ENCODE measurements at regions not wholly inside any gene's neighbourhood (a gene's known extent, or its start where the extent isn't known, plus 50 kb on each side); places are given as distances from the start of the nearest gene placed in this dataset.

GRCh38 chr1:58204284-58204683, 342.2 kb downstream of the OMA1 start:
- Histone ChIP-seq H3K9me3 (ENCODE audit: low read length) (no peaks in the 10 kb centered on the region), H3K9ac (ENCODE audit: low read length) (no peak overlapping the region), H3K36me3 (ENCODE audit: low read depth, low read length) (no peaks in the 10 kb centered on the region), H3K79me2 (ENCODE audit: low read length) (no peaks in the 10 kb centered on the region), H3K4me3 (ENCODE audit: low read length) (no peak overlapping the region), H3K27ac (ENCODE audit: low read length) (no peak overlapping the region), H4K20me1 (ENCODE audit: low read length) (no peaks in the 10 kb centered on the region), H2AFZ (ENCODE audit: low read length) (no peak overlapping the region), H3K9me2 (replicated peaks; ENCODE audit: low read length) (no peaks in the 10 kb centered on the region), H3K4me2 (ENCODE audit: low read length) (no peak overlapping the region), H3F3A (ENCODE audit: low read length, unreplicated experiment) (no peaks in the 10 kb centered on the region), H3K27me3 (ENCODE audit: low read length) (no peaks in the 10 kb centered on the region), H3K4me1 (ENCODE audit: insufficient read depth, low read length) (no peaks in the 10 kb centered on the region)
- BruUV-seq (replicated peaks), result no TSS peak
- intact Hi-C loops (cut with micrococcal nuclease), result no loop called here
- TF ChIP-seq EZH2 (IDR thresholded peaks at IDR 0.05; ENCODE audit: low read length, unreplicated experiment), result no peak
- TF ChIP-seq CTCF (conservative IDR thresholded peaks at IDR 0.05; ENCODE audit: low read depth, low read length), result peak; percentile 23; the same call in 1 of the 2 replicates
- no peak for TF ChIP-seq EZH2phosphoT487 (IDR thresholded peaks at IDR 0.05; ENCODE audit: borderline replicate concordance, low read length)
- no peak for ATAC-seq
- CTCF ChIA-PET, result no interaction called here
- no peak for DNase-seq
- POLR2A ChIA-PET (ENCODE audit: unreplicated experiment), result no interaction called here

DNA sequence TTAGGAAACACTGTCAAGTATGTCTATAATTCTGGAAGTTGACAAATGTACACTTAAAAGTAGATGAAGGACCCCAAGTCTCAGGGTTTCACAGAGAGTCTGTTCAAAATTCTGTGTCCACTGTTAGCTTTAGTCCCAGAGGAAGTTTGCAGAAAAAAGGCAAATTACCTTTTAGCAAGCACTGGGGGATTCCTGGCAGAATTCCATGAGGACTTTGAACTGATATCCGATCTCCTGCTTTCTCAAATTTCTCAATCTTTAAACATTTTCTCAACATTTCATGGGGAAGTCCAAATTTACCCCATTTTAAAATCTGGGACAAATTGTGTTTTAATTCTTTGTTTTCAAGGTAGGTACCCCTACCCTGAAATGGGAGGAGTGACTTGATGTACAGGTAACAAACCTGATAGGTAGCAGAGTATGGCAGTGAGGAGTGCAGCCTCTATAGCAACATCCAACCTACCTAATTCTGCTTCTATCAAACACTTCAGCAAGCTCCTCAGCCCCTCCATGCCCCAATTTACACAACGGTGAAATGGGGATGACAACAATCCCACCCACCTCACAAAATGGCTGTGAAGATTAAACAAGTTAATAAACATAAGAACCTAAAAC, 344.9 kb downstream of the OMA1 start:
- H3K9me3 ChIP-seq (ENCODE audit: low read length), result no peaks in the 10 kb centered on the region
- no peak overlapping the region for H3K4me3 ChIP-seq (ENCODE audit: low read length)
- H3K27ac ChIP-seq (ENCODE audit: low read length), result no peak overlapping the region
- H2AFZ ChIP-seq (ENCODE audit: low read length), result no peak overlapping the region
- ATAC-seq, result no peak
- TF ChIP-seq EZH2phosphoT487 (IDR thresholded peaks at IDR 0.05; ENCODE audit: borderline replicate concordance, low read length), result no peak
- TF ChIP-seq CTCF (conservative IDR thresholded peaks at IDR 0.05; ENCODE audit: low read depth, low read length), result no peak
- H3K9ac ChIP-seq (ENCODE audit: low read length), result no peak overlapping the region
- CTCF ChIA-PET, result no interaction called here
- H3K27me3 ChIP-seq (ENCODE audit: low read length), result no peaks in the 10 kb centered on the region
- H3K4me1 ChIP-seq (ENCODE audit: insufficient read depth, low read length), result no peaks in the 10 kb centered on the region
- intact Hi-C loops (cut with micrococcal nuclease), result no loop called here
- no peaks in the 10 kb centered on the region for H3K79me2 ChIP-seq (ENCODE audit: low read length)
- H3K9me2 ChIP-seq (replicated peaks; ENCODE audit: low read length), result no peaks in the 10 kb centered on the region
- no peak overlapping the region for H3K4me2 ChIP-seq (ENCODE audit: low read length)
- H3F3A ChIP-seq (ENCODE audit: low read length, unreplicated experiment), result no peaks in the 10 kb centered on the region
- BruUV-seq (replicated peaks), result no TSS peak
- H4K20me1 ChIP-seq (ENCODE audit: low read length), result no peaks in the 10 kb centered on the region
- H3K36me3 ChIP-seq (ENCODE audit: low read depth, low read length), result no peaks in the 10 kb centered on the region
- no peak for DNase-seq
- POLR2A ChIA-PET (ENCODE audit: unreplicated experiment), result no interaction called here

- ChIA-PET POLR2A (ENCODE audit: unreplicated experiment) (no interaction called here), CTCF (no interaction called here)
- H3K9me2 ChIP-seq (replicated peaks; ENCODE audit: low read length), result no peaks in the 10 kb centered on the region
- DNase-seq (no peak), ATAC-seq (no peak)
- H3K27ac ChIP-seq (ENCODE audit: low read length), result no peak overlapping the region
- no peaks in the 10 kb centered on the region for H3K36me3 ChIP-seq (ENCODE audit: low read depth, low read length)
- no TSS peak for BruUV-seq (replicated peaks)
- no peak overlapping the region for H3K4me3 ChIP-seq (ENCODE audit: low read length)
- intact Hi-C loops (cut with micrococcal nuclease), result no loop called here
- H3K9me3 ChIP-seq (ENCODE audit: low read length), result no peaks in the 10 kb centered on the region
- H2AFZ ChIP-seq (ENCODE audit: low read length), result no peak overlapping the region
- H3K4me1 ChIP-seq (ENCODE audit: insufficient read depth, low read length), result no peaks in the 10 kb centered on the region
- no peaks in the 10 kb centered on the region for H4K20me1 ChIP-seq (ENCODE audit: low read length)
- H3K79me2 ChIP-seq (ENCODE audit: low read length), result no peaks in the 10 kb centered on the region
- H3K4me2 ChIP-seq (ENCODE audit: low read length), result no peak overlapping the region
- no peak overlapping the region for H3K9ac ChIP-seq (ENCODE audit: low read length)
- H3K27me3 ChIP-seq (ENCODE audit: low read length), result no peaks in the 10 kb centered on the region
- no peaks in the 10 kb centered on the region for H3F3A ChIP-seq (ENCODE audit: low read length, unreplicated experiment)
- no peak for TF ChIP-seq EZH2 (IDR thresholded peaks at IDR 0.05; ENCODE audit: low read length, unreplicated experiment)
- no peak for TF ChIP-seq CTCF (conservative IDR thresholded peaks at IDR 0.05; ENCODE audit: low read depth, low read length)
- no peak for TF ChIP-seq EZH2phosphoT487 (IDR thresholded peaks at IDR 0.05; ENCODE audit: borderline replicate concordance, low read length)
Measured at GRCh38 chr1:58200437-58200836, 346.1 kb downstream of the OMA1 start.

All from PC-3 (cell line).